Fibroblast of mammary gland (primary cell): ENCODE measurements at regions not wholly inside any gene's neighbourhood (a gene's known extent, or its start where the extent isn't known, plus 50 kb on each side); places are given as distances from the start of the nearest gene placed in this dataset.

ENCODE experiments used
- DNase-seq: peaks from one replicate; pipeline ENCODE4 v3.0.0-alpha.2; 2010; ENCODE audit warnings: low read depth
- H3K4me3 ChIP-seq: 2 replicates; pipeline ENCODE4 v1.5.1; 2011; ENCODE audit warnings: low read depth, mild to moderate bottlenecking, low read length, moderate library complexity; ENCODE audit not compliant: control insufficient read depth
- CTCF ChIP-seq: conservative IDR thresholded peaks from 2 replicates; pipeline ENCODE4 v1.5.1; 2011; ENCODE audit warnings: low read depth, low read length, inconsistent platforms; ENCODE audit not compliant: control insufficient read depth, insufficient read depth

GRCh38 chr15:81531109-81531592 lies 157.1 kb upstream of the TMC3 start:
- TF ChIP-seq CTCF = no peak
- no peak for DNase-seq
- H3K4me3 ChIP-seq = no peak overlapping the region

- no peak overlapping the region for H3K4me3 ChIP-seq
- TF ChIP-seq CTCF = no peak
- no peak for DNase-seq
Measured at GRCh38 chr15:81530271-81530691, 156.3 kb upstream of the TMC3 start.

- no peak for TF ChIP-seq CTCF
- no peak overlapping the region for H3K4me3 ChIP-seq
- DNase-seq = peak; percentile 7
Measured at GRCh38 chr15:81529481-81529880, 155.5 kb upstream of the TMC3 start.

- no peak for TF ChIP-seq CTCF
- DNase-seq = no peak
- H3K4me3 ChIP-seq = no peak overlapping the region
Measured at GRCh38 chr15:81526029-81526428, 152.0 kb upstream of the TMC3 start.

- no peak for TF ChIP-seq CTCF
- no peak for DNase-seq
- H3K4me3 ChIP-seq = no peak overlapping the region
Measured at GRCh38 chr15:81524496-81524895, 150.5 kb upstream of the TMC3 start.

GRCh38 chr15:81523867-81524266 lies 149.9 kb upstream of the TMC3 start:
- TF ChIP-seq CTCF = no peak
- no peak for DNase-seq

GRCh38 chr15:81520480-81520879 lies 146.5 kb upstream of the TMC3 start:
- no peak overlapping the region for H3K4me3 ChIP-seq
- no peak for DNase-seq
- no peak for TF ChIP-seq CTCF

More at GRCh38 chr15:81523867-81524266, 149.9 kb upstream of the TMC3 start:
- no peak overlapping the region for H3K4me3 ChIP-seq
